ENCODE measurements at regions not wholly inside any gene's neighbourhood (a gene's known extent, or its start where the extent isn't known, plus 50 kb on each side); places are given as distances from the start of the nearest gene placed in this dataset.

GRCh38 chr12:131535779-131536178 lies 175.1 kb upstream of the SFSWAP start:
- TF ChIP-seq CTCF (IDR thresholded peaks at IDR 0.05; ENCODE audit: low read length) (no peak), EZH2 (IDR thresholded peaks at IDR 0.05; ENCODE audit: borderline replicate concordance, low read length) (no peak)

Measured in OCI-LY1 (cell line).